ENCODE measurements at regions not wholly inside any gene's neighbourhood (a gene's known extent, or its start where the extent isn't known, plus 50 kb on each side); places are given as distances from the start of the nearest gene placed in this dataset.

GRCh38 chr6:148042536-148042935 lies 300.1 kb upstream of the SASH1 start:
- DNase-seq (ENCODE audit: low read depth in 3 of 3) = no peak

DNA sequence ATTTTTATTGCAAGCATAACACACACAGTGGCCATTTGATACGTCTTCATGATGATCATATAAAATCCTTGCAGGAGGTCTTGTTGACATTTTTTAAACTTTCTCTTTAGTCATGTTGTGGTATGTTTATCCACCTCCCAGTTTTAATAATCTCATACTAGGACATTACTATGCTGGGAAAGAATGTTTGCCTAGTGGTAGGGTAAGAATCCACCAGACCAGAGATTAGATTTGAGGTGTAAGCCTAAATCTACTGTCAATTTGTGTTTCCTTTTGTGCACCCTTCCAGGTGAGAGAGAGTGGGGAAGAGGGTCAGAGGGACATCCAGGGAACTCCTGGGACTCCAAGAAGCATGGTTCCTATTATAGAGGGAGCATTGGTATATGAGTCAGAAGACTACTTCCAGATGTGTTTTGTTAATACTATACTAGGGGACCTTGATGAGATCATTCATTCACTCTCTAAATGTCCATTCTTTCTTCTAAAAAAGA lies 298.3 kb upstream of the SASH1 start:
- DNase-seq (ENCODE audit: low read depth in 3 of 3) = no peak

GRCh38 chr6:148044921-148045320 lies 297.7 kb upstream of the SASH1 start:
- DNase-seq (ENCODE audit: low read depth in 3 of 3) = no peak

GRCh38 chr6:148053209-148053608 lies 289.4 kb upstream of the SASH1 start:
- DNase-seq (ENCODE audit: low read depth in 3 of 3) = no peak

GRCh38 chr6:148053796-148054195 lies 288.8 kb upstream of the SASH1 start:
- no peak for DNase-seq (ENCODE audit: low read depth in 3 of 3)

DNA sequence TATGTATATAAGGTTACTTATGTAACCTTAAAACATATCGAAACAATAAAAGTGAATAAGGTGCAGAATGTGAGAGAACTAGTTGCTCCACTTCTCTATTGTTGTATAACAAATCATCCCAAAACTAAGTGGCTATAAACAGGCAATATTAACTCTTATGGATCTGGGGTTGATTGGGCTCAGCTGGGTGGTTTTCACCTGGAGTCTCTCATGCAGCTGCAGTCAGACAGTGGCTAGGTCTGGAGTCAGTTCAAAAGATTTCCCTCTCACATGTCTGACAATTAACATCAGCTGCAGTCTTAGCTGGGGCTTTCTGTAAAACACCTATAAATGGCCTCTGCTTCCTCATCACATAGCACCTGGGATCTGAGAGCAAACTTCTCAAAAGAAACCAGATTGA lies 288.4 kb upstream of the SASH1 start:
- DNase-seq (ENCODE audit: low read depth in 3 of 3) = no peak

DNA sequence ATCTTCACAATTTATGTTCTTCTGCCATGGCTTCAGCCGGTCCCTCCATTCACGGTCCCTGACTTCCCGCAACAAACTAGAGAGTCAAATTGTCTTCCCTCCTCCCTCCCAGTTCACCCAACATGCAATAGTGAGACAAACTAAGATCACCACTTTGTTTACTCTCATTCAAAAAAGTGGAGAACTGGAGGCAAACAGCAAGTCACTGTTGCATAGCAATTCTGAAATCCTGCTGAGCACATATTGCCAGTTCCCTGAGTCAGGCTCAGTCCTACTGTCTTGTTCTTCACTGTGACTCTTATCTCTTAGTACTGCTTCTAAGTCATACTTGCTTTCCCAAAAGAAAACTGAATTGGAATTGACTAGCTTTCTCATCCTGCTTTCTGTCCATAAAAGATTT lies 287.2 kb upstream of the SASH1 start:
- no peak for DNase-seq (ENCODE audit: low read depth in 3 of 3)

- DNase-seq (ENCODE audit: low read depth in 3 of 3) = no peak
These were observed 282.8 kb upstream of the SASH1 start for GRCh38 chr6:148059869-148060268.

DNA sequence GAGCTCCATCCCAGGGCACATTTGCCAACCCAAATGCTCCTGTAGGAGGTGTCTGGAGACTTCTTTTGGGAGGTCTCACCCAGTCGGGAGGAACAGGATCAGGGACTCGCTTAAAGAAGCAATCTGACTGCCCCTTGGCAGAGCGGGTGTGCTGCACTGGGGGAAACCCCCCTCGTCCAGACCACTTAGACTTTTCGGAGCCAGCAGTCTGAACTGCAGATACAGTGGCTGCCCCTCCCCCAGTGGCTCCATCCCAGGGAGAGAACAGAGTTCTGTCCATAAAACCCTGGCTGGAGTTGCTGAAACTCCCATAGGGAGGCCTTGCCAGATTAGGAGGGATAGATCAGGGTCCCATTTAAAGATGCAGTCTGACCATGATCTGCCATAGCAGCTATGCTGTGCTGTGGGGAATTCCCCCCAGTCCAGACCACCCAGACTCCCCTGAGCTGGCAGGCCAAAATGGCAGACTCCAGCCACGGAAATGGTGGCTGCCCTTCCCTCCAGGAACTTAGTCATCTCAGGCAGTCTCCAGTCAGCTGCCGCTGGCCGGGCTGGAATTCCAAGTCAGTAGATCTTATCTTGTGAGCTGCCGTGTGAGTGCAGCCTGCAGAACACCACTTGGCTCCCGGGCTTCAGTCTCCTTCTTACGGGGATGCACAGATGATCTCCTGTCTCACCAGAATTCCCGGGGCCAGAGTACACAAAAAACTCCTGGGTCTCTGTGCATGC lies 278.1 kb upstream of the SASH1 start:
- no peak for DNase-seq (ENCODE audit: low read depth in 3 of 3)

- DNase-seq (ENCODE audit: low read depth in 3 of 3) = no peak
These were observed 274.1 kb upstream of the SASH1 start for GRCh38 chr6:148068437-148069061.

DNA sequence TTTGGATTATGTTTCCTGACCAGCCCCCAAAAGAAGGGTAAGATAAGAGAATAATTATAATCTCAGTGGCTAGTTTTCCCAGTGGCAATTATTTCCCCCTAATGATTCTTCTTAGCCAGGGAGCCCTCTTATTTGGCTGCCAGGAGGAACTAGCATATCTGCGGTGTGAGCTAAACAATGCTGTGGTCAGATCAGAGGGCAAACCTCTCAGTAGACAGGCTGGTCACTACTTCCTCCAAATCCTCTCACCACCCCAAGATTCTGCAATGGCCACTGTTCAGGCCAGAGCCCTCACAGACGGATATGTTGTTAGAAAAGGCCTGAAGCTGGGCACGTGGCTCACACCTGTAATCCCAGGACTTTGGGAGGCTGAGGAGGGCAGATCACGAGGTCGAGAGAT lies 273.4 kb upstream of the SASH1 start:
- DNase-seq (ENCODE audit: low read depth in 3 of 3) = no peak

GRCh38 chr6:148074291-148074690 lies 268.3 kb upstream of the SASH1 start:
- no peak for DNase-seq (ENCODE audit: low read depth in 3 of 3)

GRCh38 chr6:148074738-148075137 lies 267.9 kb upstream of the SASH1 start:
- DNase-seq (ENCODE audit: low read depth in 3 of 3) = no peak

GRCh38 chr6:148075352-148075751 lies 267.3 kb upstream of the SASH1 start:
- DNase-seq (ENCODE audit: low read depth in 3 of 3) = no peak

- no peak for DNase-seq (ENCODE audit: low read depth in 3 of 3)
These were observed 266.6 kb upstream of the SASH1 start for GRCh38 chr6:148076051-148076450.

DNA sequence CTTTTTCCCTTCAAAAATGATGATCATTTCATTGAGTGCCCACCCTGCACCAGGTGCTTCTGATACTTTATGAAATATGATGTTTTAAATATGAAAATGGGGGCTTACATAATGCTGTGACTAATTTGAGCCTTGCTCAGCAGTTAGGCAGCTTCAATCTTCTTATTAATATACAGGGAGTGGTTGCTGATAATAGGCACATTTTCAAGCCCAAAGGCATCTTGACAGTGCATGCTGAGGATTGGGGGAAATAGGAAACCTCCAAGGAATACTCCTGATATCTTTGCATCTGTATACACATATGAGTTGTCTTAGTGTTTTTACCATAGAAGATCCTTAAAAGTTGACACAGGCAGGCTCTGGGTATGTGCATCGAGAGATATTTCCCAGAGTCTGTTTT lies 262.3 kb upstream of the SASH1 start:
- DNase-seq (ENCODE audit: low read depth in 3 of 3) = no peak

DNA sequence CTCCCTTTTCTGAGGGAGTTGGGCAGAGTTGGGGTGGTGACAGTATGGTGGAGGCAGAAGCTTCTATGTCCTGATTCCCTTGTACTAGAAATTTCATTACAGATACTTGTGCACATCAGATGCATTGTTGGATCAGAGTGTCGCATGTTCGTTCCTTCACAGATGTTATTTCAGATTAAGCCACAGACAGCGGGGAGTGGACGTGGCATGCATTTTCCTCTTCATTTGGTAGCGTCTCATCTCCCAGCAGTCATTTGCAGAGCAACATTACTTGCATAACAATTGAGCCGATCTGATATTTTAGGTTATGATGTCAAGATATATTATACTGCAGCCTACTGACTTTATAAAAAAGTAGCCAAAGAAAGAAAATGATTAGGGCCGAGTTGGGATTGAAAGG lies 261.6 kb upstream of the SASH1 start:
- no peak for DNase-seq (ENCODE audit: low read depth in 3 of 3)

- DNase-seq (ENCODE audit: low read depth in 3 of 3) = no peak
These were observed 260.6 kb upstream of the SASH1 start for GRCh38 chr6:148082044-148082443.

- DNase-seq (ENCODE audit: low read depth in 3 of 3) = no peak
These were observed 259.9 kb upstream of the SASH1 start for GRCh38 chr6:148082696-148083095.

DNA sequence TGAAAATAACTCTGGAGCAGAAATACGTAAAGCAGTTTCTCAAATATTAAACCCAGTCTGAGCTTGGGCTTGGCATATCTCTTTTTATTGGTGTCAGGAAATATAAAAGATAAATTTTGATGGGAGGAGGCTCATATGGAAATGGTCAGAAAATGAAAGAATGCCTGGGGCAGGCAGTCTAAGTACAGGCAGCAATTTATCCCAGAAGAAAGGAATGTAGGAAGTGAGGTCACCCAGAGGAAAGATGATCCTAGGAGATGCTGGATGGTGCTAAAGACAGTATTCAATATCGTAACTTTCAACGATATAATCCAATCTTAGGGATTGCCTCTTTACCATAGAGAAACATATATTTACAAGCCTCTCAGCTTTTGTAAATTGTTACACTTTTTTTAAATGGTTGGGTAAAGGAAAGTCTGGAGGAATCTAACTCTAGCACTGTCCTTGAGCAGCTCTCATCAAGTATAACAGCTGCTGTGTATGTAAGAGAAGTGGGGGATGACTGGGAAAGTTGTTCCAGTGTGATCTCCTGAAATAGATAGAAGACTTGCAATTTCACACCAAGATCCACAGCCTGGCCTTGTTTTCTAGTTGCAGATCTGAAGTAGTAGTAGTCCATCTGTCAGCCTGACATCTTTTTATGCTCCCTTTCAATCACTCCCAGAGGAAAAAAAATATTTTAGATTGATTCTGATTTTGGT lies 256.9 kb upstream of the SASH1 start:
- DNase-seq (ENCODE audit: low read depth in 3 of 3) = no peak

DNA sequence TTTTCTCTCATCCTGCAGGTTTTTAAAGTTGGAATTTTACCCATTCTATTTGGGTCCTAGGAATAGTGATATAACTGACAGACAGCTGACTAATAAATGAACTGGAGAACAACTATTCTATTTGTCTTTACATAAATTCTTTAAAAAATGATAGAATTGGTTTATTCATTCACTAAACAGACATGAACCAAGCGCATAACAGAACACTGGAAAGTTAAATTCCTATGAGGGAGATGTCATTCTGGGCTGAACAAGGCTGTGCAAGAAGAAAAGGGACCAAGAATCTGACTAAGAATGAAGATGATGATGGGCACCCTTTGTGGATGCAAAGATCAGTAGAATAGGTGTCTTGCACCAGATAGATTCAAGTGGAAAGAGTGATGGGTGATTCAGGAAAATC lies 256.3 kb upstream of the SASH1 start:
- no peak for DNase-seq (ENCODE audit: low read depth in 3 of 3)

- no peak for DNase-seq (ENCODE audit: low read depth in 3 of 3)
These were observed 255.8 kb upstream of the SASH1 start for GRCh38 chr6:148086843-148087242.

GRCh38 chr6:148087659-148088058 lies 255.0 kb upstream of the SASH1 start:
- no peak for DNase-seq (ENCODE audit: low read depth in 3 of 3)
